Upper lobe of left lung (tissue), 4 donors: ENCODE measurements at regions not wholly inside any gene's neighbourhood (a gene's known extent, or its start where the extent isn't known, plus 50 kb on each side); places are given as distances from the start of the nearest gene placed in this dataset.

Source experiments
- POLR2AphosphoS5 ChIP-seq, 2 donors: sonication (generic); formaldehyde crosslinking; IDR thresholded peaks; one replicate each; pipeline ENCODE4 v1.5.1; 2017; ENCODE audit warnings: antibody characterized with exemption in 2 of 2
- TF ChIP-seq, protein P1 (sequence below), 6 experiments: fragments of 450-650 bp in 4 of 6; fragments of 200-600 bp in 2 of 6; sonication (generic) in 2 of 6; IDR thresholded peaks; one replicate each; pipeline ENCODE4 v1.5.1; 2016 to 2019; ENCODE audit warnings: antibody characterized with exemption in 6 of 6

- TF ChIP-seq POLR2AphosphoS5 (IDR thresholded peaks at IDR 0.05) = no peak
- TF ChIP-seq, protein P1, sequence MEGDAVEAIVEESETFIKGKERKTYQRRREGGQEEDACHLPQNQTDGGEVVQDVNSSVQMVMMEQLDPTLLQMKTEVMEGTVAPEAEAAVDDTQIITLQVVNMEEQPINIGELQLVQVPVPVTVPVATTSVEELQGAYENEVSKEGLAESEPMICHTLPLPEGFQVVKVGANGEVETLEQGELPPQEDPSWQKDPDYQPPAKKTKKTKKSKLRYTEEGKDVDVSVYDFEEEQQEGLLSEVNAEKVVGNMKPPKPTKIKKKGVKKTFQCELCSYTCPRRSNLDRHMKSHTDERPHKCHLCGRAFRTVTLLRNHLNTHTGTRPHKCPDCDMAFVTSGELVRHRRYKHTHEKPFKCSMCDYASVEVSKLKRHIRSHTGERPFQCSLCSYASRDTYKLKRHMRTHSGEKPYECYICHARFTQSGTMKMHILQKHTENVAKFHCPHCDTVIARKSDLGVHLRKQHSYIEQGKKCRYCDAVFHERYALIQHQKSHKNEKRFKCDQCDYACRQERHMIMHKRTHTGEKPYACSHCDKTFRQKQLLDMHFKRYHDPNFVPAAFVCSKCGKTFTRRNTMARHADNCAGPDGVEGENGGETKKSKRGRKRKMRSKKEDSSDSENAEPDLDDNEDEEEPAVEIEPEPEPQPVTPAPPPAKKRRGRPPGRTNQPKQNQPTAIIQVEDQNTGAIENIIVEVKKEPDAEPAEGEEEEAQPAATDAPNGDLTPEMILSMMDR (IDR thresholded peaks at IDR 0.05) = no peak
Measured at GRCh38 chr20:41879123-41879522, 260.9 kb upstream of the CHD6 start.
